Caco-2 (cell line): ENCODE measurements at regions not wholly inside any gene's neighbourhood (a gene's known extent, or its start where the extent isn't known, plus 50 kb on each side); places are given as distances from the start of the nearest gene placed in this dataset.
A peak's percentile ranks its signal among the peaks of the same experiment; 100 is the strongest.

Experiments used
- BruUV-seq: library from RNA; stranded (reverse); fragments of 400-500 nt; replicated peaks from 2 replicates; lab custom pipeline; 2021; lab: Mats Ljungman, UMichigan
- CTCF ChIA-PET: fragments of 300-600 bp; sonication (Branson Sonifier 250); formaldehyde crosslinking; loops from one replicate; lab custom pipeline; 2022; ENCODE audit warnings: antibody characterized with exemption; lab: Charles Lee
- POLR2A ChIA-PET: fragments of 300-600 bp; sonication (Branson Sonifier 250); formaldehyde crosslinking; loops from one replicate; lab custom pipeline; 2022; ENCODE audit warnings: antibody characterized with exemption; lab: Charles Lee
- DNase-seq, 2 experiments: peaks; one replicate each; pipeline versions ENCODE4 v3.0.0 to v3.0.0-alpha.2; 2020 to 2022
- H3K27me3 ChIP-seq: replicated peaks from 2 replicates; pipeline ENCODE4 v1.6.0; 2011; ENCODE audit warnings: low read length; ENCODE audit not compliant: control insufficient read depth, insufficient read depth
- H3K36me3 ChIP-seq: 2 replicates; pipeline ENCODE4 v1.5.1; 2011; ENCODE audit warnings: low read length; ENCODE audit not compliant: control insufficient read depth, insufficient read depth
- H3K4me1 ChIP-seq: fragments of 250-450 bp; sonication (Bioruptor Pico); 2 replicates; pipeline ENCODE4 v1.5.1; 2020; ENCODE audit warnings: mild to moderate bottlenecking
- H3K4me3 ChIP-seq: 2 replicates; pipeline ENCODE4 v1.5.1; 2011; ENCODE audit warnings: low read depth, mild to moderate bottlenecking, control low read depth, low read length
- H3K9me3 ChIP-seq: fragments of 250-450 bp; sonication (Bioruptor Pico); 2 replicates; pipeline ENCODE4 v1.5.1; 2020; ENCODE audit warnings: mild to moderate bottlenecking, moderate library complexity
- H3K27ac Mint-ChIP-seq: one replicate; pipeline ENCODE4 v1.8.0; 2022; ENCODE audit warnings: mixed read lengths; ENCODE audit not compliant: unreplicated experiment
- H3K27me3 Mint-ChIP-seq: one replicate; pipeline ENCODE4 v1.8.0; 2022; ENCODE audit warnings: mixed read lengths; ENCODE audit not compliant: insufficient read depth, unreplicated experiment
- H3K36me3 Mint-ChIP-seq: one replicate; pipeline ENCODE4 v1.8.0; 2022; ENCODE audit warnings: mild to moderate bottlenecking, mixed read lengths; ENCODE audit not compliant: insufficient read depth, unreplicated experiment
- H3K4me1 Mint-ChIP-seq: one replicate; pipeline ENCODE4 v1.8.0; 2022; ENCODE audit warnings: low read depth, mixed read lengths; ENCODE audit not compliant: unreplicated experiment
- H3K4me3 Mint-ChIP-seq: one replicate; pipeline ENCODE4 v1.8.0; 2022; ENCODE audit warnings: mild to moderate bottlenecking, moderate library complexity, mixed read lengths; ENCODE audit not compliant: unreplicated experiment
- H3K9me3 Mint-ChIP-seq: one replicate; pipeline ENCODE4 v1.8.0; 2022; ENCODE audit warnings: mixed read lengths; ENCODE audit not compliant: unreplicated experiment
- CTCF ChIP-seq, 2 experiments: fragments of 200-600 bp in 1 of 2; IDR thresholded peaks; 1 replicate in 1 of 2; 2 replicates in 1 of 2; pipeline versions ENCODE4 v1.5.1 to v1.8.0; 2011 to 2022; ENCODE audit warnings: antibody characterized with exemption in 1 of 2, control low read depth in 1 of 2, inconsistent platforms in 1 of 2, low read depth in 1 of 2, low read length in 1 of 2, mild to moderate bottlenecking in 1 of 2, moderate library complexity in 1 of 2; ENCODE audit not compliant: insufficient read depth in 1 of 2, severe bottlenecking in 1 of 2, unreplicated experiment in 1 of 2
- intact Hi-C: fragments of 100-400 bp; cut with micrococcal nuclease; formaldehyde crosslinking; loops from one replicate; pipeline ENCODE4 v1.10.0; 2022; ENCODE audit not compliant: unreplicated experiment

GRCh38 chr11:104645261-104646222, 252.7 kb downstream of the CASP12 start:
- Histone ChIP-seq H3K9me3 (peaks cover 14% of the 10 kb centered on the region), H3K36me3 (no peaks in the 10 kb centered on the region), H3K4me1 (no peaks in the 10 kb centered on the region), H3K27me3 (no peaks in the 10 kb centered on the region), H3K4me3 (no peak overlapping the region)
- CTCF ChIA-PET, result interaction anchor here (0.6 kb wide), 1 partner anchor 16 kb away, joined by 3 read pairs; no protein-coding TSS in a partner anchor
- Mint-ChIP-seq H3K9me3 (peaks cover 37% of the 10 kb centered on the region), H3K4me3 (no peak overlapping the region), H3K27me3 (no peaks in the 10 kb centered on the region), H3K36me3 (no peaks in the 10 kb centered on the region), H3K4me1 (no peaks in the 10 kb centered on the region), H3K27ac (no peak overlapping the region)
- intact Hi-C loops, result no loop called here
- POLR2A ChIA-PET, result no interaction called here
- TF ChIP-seq CTCF (IDR thresholded peaks at IDR 0.05; ENCODE audit: insufficient read depth in 1 of 2, low read depth in 1 of 2, low read length in 1 of 2, severe bottlenecking in 1 of 2, unreplicated experiment in 1 of 2), result no peak
- DNase-seq, result no peak
- no TSS peak for BruUV-seq

- Mint-ChIP-seq H3K4me1 (peaks cover 40% of the 10 kb centered on the region), H3K27ac (peak overlapping the region; percentile 64), H3K27me3 (no peaks in the 10 kb centered on the region), H3K36me3 (peaks cover 7% of the 10 kb centered on the region), H3K4me3 (no peak overlapping the region), H3K9me3 (peaks cover 60% of the 10 kb centered on the region)
- ChIA-PET POLR2A (no interaction called here), CTCF (no interaction called here)
- peaks cover 34% of the 10 kb centered on the region for H3K4me1 ChIP-seq
- BruUV-seq, result no TSS peak
- H3K27me3 ChIP-seq, result no peaks in the 10 kb centered on the region
- H3K9me3 ChIP-seq, result no peaks in the 10 kb centered on the region; the same call in 1 of the 2 replicates
- H3K4me3 ChIP-seq, result no peak overlapping the region
- peak in 1 of 2 experiments; percentile 23 for DNase-seq
- no peaks in the 10 kb centered on the region for H3K36me3 ChIP-seq
- intact Hi-C loops, result no loop called here
- TF ChIP-seq CTCF (IDR thresholded peaks at IDR 0.05; ENCODE audit: insufficient read depth in 1 of 2, low read depth in 1 of 2, low read length in 1 of 2, severe bottlenecking in 1 of 2, unreplicated experiment in 1 of 2), result no peak
Observed at GRCh38 chr11:104637662-104638170, 260.5 kb downstream of the CASP12 start.

GRCh38 chr11:104633226-104633625, 265.0 kb downstream of the CASP12 start:
- peaks cover 7% of the 10 kb centered on the region for H3K36me3 Mint-ChIP-seq
- DNase-seq, result no peak
- ChIA-PET CTCF (no interaction called here), POLR2A (no interaction called here)
- no peak overlapping the region for H3K4me3 ChIP-seq
- no TSS peak for BruUV-seq
- TF ChIP-seq CTCF (IDR thresholded peaks at IDR 0.05; ENCODE audit: insufficient read depth in 1 of 2, low read depth in 1 of 2, low read length in 1 of 2, severe bottlenecking in 1 of 2, unreplicated experiment in 1 of 2), result no peak
- H3K36me3 ChIP-seq, result no peaks in the 10 kb centered on the region
- no peaks in the 10 kb centered on the region for H3K27me3 Mint-ChIP-seq
- peak overlapping the region; percentile 64 for H3K27ac Mint-ChIP-seq
- no peaks in the 10 kb centered on the region for H3K27me3 ChIP-seq
- peaks cover 39% of the 10 kb centered on the region for H3K4me1 Mint-ChIP-seq
- no peak overlapping the region for H3K4me3 Mint-ChIP-seq
- intact Hi-C loops, result no loop called here
- peaks cover 29% of the 10 kb centered on the region for H3K4me1 ChIP-seq
- H3K9me3 ChIP-seq, result no peaks in the 10 kb centered on the region; the same call in 1 of the 2 replicates
- peaks cover 62% of the 10 kb centered on the region for H3K9me3 Mint-ChIP-seq
